WTC11 (cell line): ENCODE measurements at regions not wholly inside any gene's neighbourhood (a gene's known extent, or its start where the extent isn't known, plus 50 kb on each side); places are given as distances from the start of the nearest gene placed in this dataset.

ENCODE experiments used
- ATAC-seq: fragments of 200-7000 bp; cut with Tn5 transposase; 2 replicates; pipeline ENCODE4 v1.10.0; 2021; ENCODE audit warnings: mild to moderate bottlenecking, moderate library complexity
- CTCF ChIA-PET: fragments of 300-600 bp; sonication (Branson Sonifier 250); formaldehyde crosslinking; loops from one replicate; lab custom pipeline; 2021; ENCODE audit warnings: antibody characterized with exemption; lab: Charles Lee
- POLR2A ChIA-PET: fragments of 350-600 bp; sonication (Branson Sonifier 250); formaldehyde crosslinking; loops from one replicate; lab custom pipeline; 2021; ENCODE audit warnings: antibody characterized with exemption; lab: Charles Lee
- DNase-seq: peaks from one replicate; pipeline ENCODE4 v3.0.0; 2021; ENCODE audit warnings: low spot score
- H3K27ac Mint-ChIP-seq: 2 replicates; pipeline ENCODE4 v1.8.0; 2021; ENCODE audit warnings: mixed read lengths
- H3K27me3 Mint-ChIP-seq: 2 replicates; pipeline ENCODE4 v1.8.0; 2021; ENCODE audit warnings: low read depth, mild to moderate bottlenecking, moderate library complexity, mixed read lengths
- H3K36me3 Mint-ChIP-seq: 2 replicates; pipeline ENCODE4 v1.8.0; 2021; ENCODE audit warnings: mixed read lengths
- H3K4me1 Mint-ChIP-seq: 2 replicates; pipeline ENCODE4 v1.8.0; 2022; ENCODE audit warnings: mixed read lengths
- H3K4me3 Mint-ChIP-seq: 2 replicates; pipeline ENCODE4 v1.8.0; 2021; ENCODE audit warnings: mild to moderate bottlenecking, moderate library complexity, mixed read lengths
- H3K9me3 Mint-ChIP-seq: 2 replicates; pipeline ENCODE4 v1.8.0; 2021; ENCODE audit warnings: mixed read lengths
- AFF4 ChIP-seq: sonication (generic); formaldehyde crosslinking; IDR thresholded peaks from 2 replicates; pipeline ENCODE4 v1.8.1; 2023; ENCODE audit warnings: mild to moderate bottlenecking, missing genetic modification reagents, borderline replicate concordance
- AR ChIP-seq: fragments of 250-450 bp; sonication (Bioruptor Pico); IDR thresholded peaks from 2 replicates; pipeline ENCODE4 v1.9.0; 2021; ENCODE audit warnings: mild to moderate bottlenecking
- CREB1 ChIP-seq: sonication (generic); formaldehyde crosslinking; IDR thresholded peaks from 2 replicates; pipeline ENCODE4 v1.8.0; 2023; ENCODE audit warnings: mild to moderate bottlenecking, missing genetic modification reagents
- EMX1 ChIP-seq: fragments of 250-450 bp; sonication (Bioruptor Pico); IDR thresholded peaks from 2 replicates; pipeline ENCODE4 v1.8.0; 2021; ENCODE audit warnings: mild to moderate bottlenecking
- GRHL2 ChIP-seq: fragments of 250-450 bp; sonication (Bioruptor Pico); IDR thresholded peaks from 2 replicates; pipeline ENCODE4 v1.8.0; 2022; ENCODE audit warnings: mild to moderate bottlenecking, moderate library complexity; ENCODE audit not compliant: insufficient replicate concordance, severe bottlenecking
- JAZF1 ChIP-seq: fragments of 250-450 bp; sonication (Bioruptor Pico); IDR thresholded peaks from 2 replicates; pipeline ENCODE4 v1.9.0; 2021; ENCODE audit warnings: moderate library complexity, mild to moderate bottlenecking, inconsistent platforms
- KAT7 ChIP-seq: sonication (generic); formaldehyde crosslinking; IDR thresholded peaks from 2 replicates; pipeline ENCODE4 v1.8.1; 2023; ENCODE audit warnings: missing genetic modification reagents, mild to moderate bottlenecking, borderline replicate concordance
- NFYB ChIP-seq: sonication (generic); formaldehyde crosslinking; conservative IDR thresholded peaks from 2 replicates; pipeline ENCODE4 v1.8.0; 2022; ENCODE audit warnings: low read depth, missing genetic modification reagents
- NR1H2 ChIP-seq: sonication (generic); formaldehyde crosslinking; IDR thresholded peaks from 2 replicates; pipeline ENCODE4 v1.9.0; 2021; ENCODE audit warnings: mild to moderate bottlenecking, moderate library complexity, missing genetic modification reagents
- NR2C2 ChIP-seq: sonication (generic); formaldehyde crosslinking; IDR thresholded peaks from 2 replicates; pipeline ENCODE4 v1.8.0; 2022; ENCODE audit warnings: mild to moderate bottlenecking, missing genetic modification reagents
- NR3C1 ChIP-seq: sonication (generic); formaldehyde crosslinking; conservative IDR thresholded peaks from 2 replicates; pipeline ENCODE4 v1.8.1; 2023; ENCODE audit warnings: low read depth, mild to moderate bottlenecking, missing genetic modification reagents
- PRRX2 ChIP-seq: fragments of 250-450 bp; sonication (Bioruptor Pico); IDR thresholded peaks from 2 replicates; pipeline ENCODE4 v1.8.0; 2021; ENCODE audit warnings: mild to moderate bottlenecking
- SP1 ChIP-seq: sonication (generic); formaldehyde crosslinking; conservative IDR thresholded peaks from 2 replicates; pipeline ENCODE4 v1.8.1; 2022; ENCODE audit warnings: missing genetic modification reagents
- STAT6 ChIP-seq: sonication (generic); formaldehyde crosslinking; conservative IDR thresholded peaks from 2 replicates; pipeline ENCODE4 v1.8.1; 2023; ENCODE audit warnings: mild to moderate bottlenecking, low read depth, missing genetic modification reagents, moderate library complexity
- ZNF219 ChIP-seq: sonication (generic); formaldehyde crosslinking; IDR thresholded peaks from 2 replicates; pipeline ENCODE4 v1.8.0; 2023; ENCODE audit warnings: missing genetic modification reagents, mild to moderate bottlenecking, borderline replicate concordance
- TF ChIP-seq, protein P1 (sequence below): sonication (generic); formaldehyde crosslinking; IDR thresholded peaks from 2 replicates; pipeline ENCODE4 v1.8.1; 2022; ENCODE audit warnings: missing genetic modification reagents, borderline replicate concordance
- TF ChIP-seq, protein P2 (sequence below): sonication (generic); formaldehyde crosslinking; IDR thresholded peaks from 2 replicates; pipeline ENCODE4 v1.8.0; 2022; ENCODE audit warnings: mild to moderate bottlenecking, missing genetic modification reagents
- TF ChIP-seq, protein P3 (sequence below): sonication (generic); formaldehyde crosslinking; IDR thresholded peaks from 2 replicates; pipeline ENCODE4 v1.8.1; 2022; ENCODE audit warnings: low read depth, missing genetic modification reagents, borderline replicate concordance
- TF ChIP-seq, protein P4 (sequence below): sonication (generic); formaldehyde crosslinking; IDR thresholded peaks from 2 replicates; pipeline ENCODE4 v1.8.1; 2022; ENCODE audit warnings: mild to moderate bottlenecking, moderate library complexity, missing genetic modification reagents
- TF ChIP-seq, protein P5 (sequence below): sonication (generic); formaldehyde crosslinking; IDR thresholded peaks from 2 replicates; pipeline ENCODE4 v1.8.0; 2022; ENCODE audit warnings: mild to moderate bottlenecking, missing genetic modification reagents

DNA sequence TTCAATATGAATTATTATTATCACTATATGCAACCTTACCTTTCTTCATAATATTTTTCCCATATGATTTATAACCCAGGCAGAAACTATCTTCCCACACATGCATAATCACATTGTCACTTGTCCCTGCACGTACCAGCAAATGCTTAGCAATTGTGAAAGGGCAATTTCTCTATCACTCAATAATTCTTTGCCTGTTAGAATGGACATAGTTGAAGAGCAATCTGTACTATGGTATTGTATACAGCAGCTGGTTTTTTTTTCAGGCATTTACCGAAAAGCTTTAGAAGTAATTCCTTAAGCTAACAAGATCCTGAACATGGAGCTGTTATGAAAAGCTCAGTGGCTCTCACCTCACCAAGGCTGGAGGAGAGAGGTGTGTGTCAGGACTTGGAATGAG, 999.5 kb downstream of the TUSC7 start (continued):
- TF ChIP-seq, protein P1, sequence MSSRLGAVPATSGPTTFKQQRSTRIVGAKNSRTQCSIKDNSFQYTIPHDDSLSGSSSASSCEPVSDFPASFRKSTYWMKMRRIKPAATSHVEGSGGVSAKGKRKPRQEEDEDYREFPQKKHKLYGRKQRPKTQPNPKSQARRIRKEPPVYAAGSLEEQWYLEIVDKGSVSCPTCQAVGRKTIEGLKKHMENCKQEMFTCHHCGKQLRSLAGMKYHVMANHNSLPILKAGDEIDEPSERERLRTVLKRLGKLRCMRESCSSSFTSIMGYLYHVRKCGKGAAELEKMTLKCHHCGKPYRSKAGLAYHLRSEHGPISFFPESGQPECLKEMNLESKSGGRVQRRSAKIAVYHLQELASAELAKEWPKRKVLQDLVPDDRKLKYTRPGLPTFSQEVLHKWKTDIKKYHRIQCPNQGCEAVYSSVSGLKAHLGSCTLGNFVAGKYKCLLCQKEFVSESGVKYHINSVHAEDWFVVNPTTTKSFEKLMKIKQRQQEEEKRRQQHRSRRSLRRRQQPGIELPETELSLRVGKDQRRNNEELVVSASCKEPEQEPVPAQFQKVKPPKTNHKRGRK = no peak
- TF ChIP-seq GRHL2 (CRISPR knock-in tag) (no peak), NR2C2 (CRISPR knock-in tag) (no peak), CREB1 (no peak), EMX1 (CRISPR knock-in tag) (no peak), PRRX2 (CRISPR knock-in tag) (no peak), NR3C1 (CRISPR knock-in tag) (no peak)
- TF ChIP-seq, protein P2, sequence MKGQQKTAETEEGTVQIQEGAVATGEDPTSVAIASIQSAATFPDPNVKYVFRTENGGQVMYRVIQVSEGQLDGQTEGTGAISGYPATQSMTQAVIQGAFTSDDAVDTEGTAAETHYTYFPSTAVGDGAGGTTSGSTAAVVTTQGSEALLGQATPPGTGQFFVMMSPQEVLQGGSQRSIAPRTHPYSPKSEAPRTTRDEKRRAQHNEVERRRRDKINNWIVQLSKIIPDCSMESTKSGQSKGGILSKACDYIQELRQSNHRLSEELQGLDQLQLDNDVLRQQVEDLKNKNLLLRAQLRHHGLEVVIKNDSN = no peak
- TF ChIP-seq, protein P3, sequence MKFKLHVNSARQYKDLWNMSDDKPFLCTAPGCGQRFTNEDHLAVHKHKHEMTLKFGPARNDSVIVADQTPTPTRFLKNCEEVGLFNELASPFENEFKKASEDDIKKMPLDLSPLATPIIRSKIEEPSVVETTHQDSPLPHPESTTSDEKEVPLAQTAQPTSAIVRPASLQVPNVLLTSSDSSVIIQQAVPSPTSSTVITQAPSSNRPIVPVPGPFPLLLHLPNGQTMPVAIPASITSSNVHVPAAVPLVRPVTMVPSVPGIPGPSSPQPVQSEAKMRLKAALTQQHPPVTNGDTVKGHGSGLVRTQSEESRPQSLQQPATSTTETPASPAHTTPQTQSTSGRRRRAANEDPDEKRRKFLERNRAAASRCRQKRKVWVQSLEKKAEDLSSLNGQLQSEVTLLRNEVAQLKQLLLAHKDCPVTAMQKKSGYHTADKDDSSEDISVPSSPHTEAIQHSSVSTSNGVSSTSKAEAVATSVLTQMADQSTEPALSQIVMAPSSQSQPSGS (CRISPR knock-in tag) = no peak
- TF ChIP-seq, protein P4, sequence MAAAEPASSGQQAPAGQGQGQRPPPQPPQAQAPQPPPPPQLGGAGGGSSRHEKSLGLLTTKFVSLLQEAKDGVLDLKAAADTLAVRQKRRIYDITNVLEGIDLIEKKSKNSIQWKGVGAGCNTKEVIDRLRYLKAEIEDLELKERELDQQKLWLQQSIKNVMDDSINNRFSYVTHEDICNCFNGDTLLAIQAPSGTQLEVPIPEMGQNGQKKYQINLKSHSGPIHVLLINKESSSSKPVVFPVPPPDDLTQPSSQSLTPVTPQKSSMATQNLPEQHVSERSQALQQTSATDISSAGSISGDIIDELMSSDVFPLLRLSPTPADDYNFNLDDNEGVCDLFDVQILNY (CRISPR knock-in tag) = no peak

- Mint-ChIP-seq H3K4me3 (no peak overlapping the region), H3K9me3 (no peaks in the 10 kb centered on the region), H3K27ac (no peak overlapping the region), H3K36me3 (no peaks in the 10 kb centered on the region), H3K4me1 (peaks cover 2% of the 10 kb centered on the region; the same call in 1 of the 2 replicates), H3K27me3 (no peaks in the 10 kb centered on the region)
- ChIA-PET POLR2A (no interaction called here), CTCF (no interaction called here)
- DNase-seq (no peak), ATAC-seq (no peak)
- TF ChIP-seq ZNF219 (CRISPR knock-in tag) = no peak
- no peak for TF ChIP-seq NR1H2 (CRISPR knock-in tag)
- no peak for TF ChIP-seq AFF4 (CRISPR knock-in tag)
- TF ChIP-seq, protein P1 = no peak
- TF ChIP-seq SP1 (CRISPR knock-in tag) = no peak
- TF ChIP-seq NFYB (CRISPR knock-in tag) = no peak
- TF ChIP-seq JAZF1 (CRISPR knock-in tag) = no peak
- TF ChIP-seq, protein P5, sequence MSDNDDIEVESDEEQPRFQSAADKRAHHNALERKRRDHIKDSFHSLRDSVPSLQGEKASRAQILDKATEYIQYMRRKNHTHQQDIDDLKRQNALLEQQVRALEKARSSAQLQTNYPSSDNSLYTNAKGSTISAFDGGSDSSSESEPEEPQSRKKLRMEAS (CRISPR knock-in tag) = no peak
- TF ChIP-seq KAT7 = no peak
- no peak for TF ChIP-seq STAT6 (CRISPR knock-in tag)
- no peak for TF ChIP-seq AR (CRISPR knock-in tag)
These were observed 1000.9 kb downstream of the TUSC7 start for GRCh38 chr3:117710501-117710900.
